H1 (cell line): ENCODE measurements at regions not wholly inside any gene's neighbourhood (a gene's known extent, or its start where the extent isn't known, plus 50 kb on each side); places are given as distances from the start of the nearest gene placed in this dataset.

Source experiments
- CTCF ChIA-PET: fragments of 300-600 bp; sonication (Branson Sonifier 250); formaldehyde crosslinking; loops from one replicate; lab custom pipeline; 2021; ENCODE audit not compliant: partially characterized antibody; lab: Charles Lee
- POLR2A ChIA-PET: fragments of 300-600 bp; sonication (Branson Sonifier 250); formaldehyde crosslinking; loops from one replicate; lab custom pipeline; 2021; ENCODE audit warnings: inconsistent platforms; ENCODE audit not compliant: partially characterized antibody; lab: Charles Lee
- DNase-seq, 2 experiments: peaks; one replicate each; pipeline versions ENCODE4 v3.0.0 to v3.0.0-alpha.2; 2010 to 2022; ENCODE audit warnings: low spot score in 2 of 2, low read depth in 1 of 2, mixed read lengths in 1 of 2
- FAIRE-seq: peaks from 2 replicates; lab custom pipeline; 2011; peaks lifted over from hg19 to GRCh38; lab: Jason Lieb, UNC
- H2AFZ ChIP-seq: 2 replicates; pipeline ENCODE4 v1.8.1; 2012; ENCODE audit warnings: low read length, inconsistent platforms
- H2AK5ac ChIP-seq: 2 replicates; pipeline ENCODE4 v1.6.1; 2013; ENCODE audit warnings: low read depth, low read length
- H2BK120ac ChIP-seq: replicated peaks from 2 replicates; pipeline ENCODE3; 2013; ENCODE audit warnings: low read depth, low read length, inconsistent platforms
- H2BK12ac ChIP-seq: 2 replicates; pipeline ENCODE4 v1.6.1; 2013; ENCODE audit warnings: low read depth, low read length
- H2BK15ac ChIP-seq: 2 replicates; pipeline ENCODE4 v1.6.1; 2013; ENCODE audit warnings: low read length
- H2BK20ac ChIP-seq: 2 replicates; pipeline ENCODE4 v1.6.1; 2013; ENCODE audit warnings: low read length
- H2BK5ac ChIP-seq: 2 replicates; pipeline ENCODE4 v1.6.1; 2013; ENCODE audit warnings: low read depth, low read length
- H3K14ac ChIP-seq: 2 replicates; pipeline ENCODE4 v1.6.1; 2013; ENCODE audit warnings: inconsistent platforms; ENCODE audit not compliant: insufficient read length
- H3K18ac ChIP-seq: 2 replicates; pipeline ENCODE4 v1.6.1; 2013; ENCODE audit warnings: low read length; ENCODE audit errors: extremely low read depth
- H3K23ac ChIP-seq: 2 replicates; pipeline ENCODE4 v1.6.1; 2013; ENCODE audit warnings: inconsistent platforms; ENCODE audit not compliant: insufficient read length
- H3K23me2 ChIP-seq: 2 replicates; pipeline ENCODE4 v1.6.1; 2013; ENCODE audit warnings: low read depth, low read length
- H3K27ac ChIP-seq: 2 replicates; pipeline ENCODE4 v1.6.1; 2011; ENCODE audit warnings: low read depth, low read length, inconsistent platforms
- H3K27me3 ChIP-seq, 4 experiments: replicated peaks in 1 of 4; 1 replicate in 1 of 4; 2 replicates in 3 of 4; pipeline versions ENCODE4 v1.6.1 to v1.8.1; 2011 to 2013; ENCODE audit warnings: low read length in 3 of 4, mild to moderate bottlenecking in 3 of 4, inconsistent platforms in 2 of 4, mixed read lengths in 2 of 4, moderate library complexity in 1 of 4; ENCODE audit not compliant: control insufficient read depth in 3 of 4, insufficient read depth in 3 of 4; ENCODE audit errors: extremely low read depth in 1 of 4
- H3K36me3 ChIP-seq, 4 experiments: 2 replicates each; pipeline versions ENCODE4 v1.6.1 to v1.8.1; 2011 to 2013; ENCODE audit warnings: mild to moderate bottlenecking in 4 of 4, low read length in 3 of 4, moderate library complexity in 2 of 4, control low read depth in 1 of 4, inconsistent platforms in 1 of 4; ENCODE audit not compliant: insufficient read depth in 4 of 4, control insufficient read depth in 2 of 4
- H3K4ac ChIP-seq: replicated peaks from 2 replicates; pipeline ENCODE3; 2013; ENCODE audit warnings: low read length, low read depth, mixed read lengths, inconsistent platforms; ENCODE audit not compliant: insufficient read length
- H3K4me1 ChIP-seq, 4 experiments: replicated peaks in 1 of 4; 1 replicate in 1 of 4; 2 replicates in 3 of 4; pipeline versions ENCODE4 v1.6.1 to v1.8.1; 2011 to 2013; ENCODE audit warnings: low read length in 3 of 4, inconsistent platforms in 2 of 4, mixed read lengths in 1 of 4; ENCODE audit not compliant: insufficient read depth in 4 of 4, control insufficient read depth in 3 of 4
- H3K4me2 ChIP-seq, 2 experiments: 2 replicates each; pipeline versions ENCODE4 v1.6.1 to v1.8.1; 2011 to 2013; ENCODE audit warnings: low read depth in 2 of 2, low read length in 2 of 2, control low read depth in 1 of 2, inconsistent platforms in 1 of 2, mild to moderate bottlenecking in 1 of 2; ENCODE audit not compliant: insufficient read depth in 1 of 2
- H3K4me3 ChIP-seq, 4 experiments: fragments of 200-600, 300-600 bp in 1 of 4; sonication (generic), shearing (Covaris generic), sonication (Bioruptor Twin) in 1 of 4; 2 replicates each; pipeline versions ENCODE4 v1.5.1 to v1.8.1; 2011 to 2016; ENCODE audit warnings: low read length in 4 of 4, low read depth in 3 of 4, control low read depth in 2 of 4, inconsistent platforms in 2 of 4, mild to moderate bottlenecking in 2 of 4, mixed read lengths in 1 of 4, moderate library complexity in 1 of 4; ENCODE audit not compliant: insufficient read depth in 2 of 4; ENCODE audit errors: extremely low read depth in 1 of 4
- H3K56ac ChIP-seq: replicated peaks from 2 replicates; pipeline ENCODE3; 2013; ENCODE audit warnings: low read depth, mild to moderate bottlenecking, mixed read lengths, low read length, inconsistent platforms; ENCODE audit not compliant: insufficient read length
- H3K79me1 ChIP-seq: 2 replicates; pipeline ENCODE4 v1.6.1; 2013; ENCODE audit warnings: low read depth, low read length, control low read depth
- H3K79me2 ChIP-seq, 2 experiments: 2 replicates each; pipeline versions ENCODE4 v1.6.1 to v1.8.1; 2012 to 2013; ENCODE audit warnings: low read length in 2 of 2, mild to moderate bottlenecking in 2 of 2, inconsistent platforms in 1 of 2; ENCODE audit not compliant: insufficient read depth in 2 of 2, control insufficient read depth in 1 of 2
- H3K9ac ChIP-seq, 4 experiments: replicated peaks in 1 of 4; 1 replicate in 1 of 4; 2 replicates in 3 of 4; pipeline versions ENCODE4 v1.6.1 to v1.8.1; 2011 to 2013; ENCODE audit warnings: low read depth in 3 of 4, low read length in 3 of 4, control low read depth in 2 of 4, mild to moderate bottlenecking in 2 of 4, moderate library complexity in 2 of 4, inconsistent platforms in 1 of 4; ENCODE audit errors: extremely low read depth in 1 of 4
- H3K9me3 ChIP-seq, 2 experiments: 2 replicates each; pipeline versions ENCODE4 v1.6.1 to v1.8.1; 2012 to 2013; ENCODE audit warnings: mild to moderate bottlenecking in 2 of 2, moderate library complexity in 2 of 2, control low read depth in 1 of 2, inconsistent platforms in 1 of 2, low read depth in 1 of 2, low read length in 1 of 2, mixed read lengths in 1 of 2; ENCODE audit not compliant: insufficient read depth in 2 of 2
- H4K20me1 ChIP-seq, 2 experiments: replicated peaks in 1 of 2; 2 replicates each; pipeline versions ENCODE3 to v1.8.1; 2011 to 2013; ENCODE audit warnings: inconsistent platforms in 2 of 2, low read length in 2 of 2, mild to moderate bottlenecking in 1 of 2; ENCODE audit not compliant: insufficient read depth in 2 of 2, control insufficient read depth in 1 of 2
- H4K5ac ChIP-seq: 2 replicates; pipeline ENCODE4 v1.6.1; 2013; ENCODE audit warnings: low read length, low read depth, mixed read lengths, inconsistent platforms; ENCODE audit not compliant: insufficient read length
- H4K8ac ChIP-seq: 2 replicates; pipeline ENCODE4 v1.8.0; 2013; ENCODE audit warnings: mild to moderate bottlenecking, moderate library complexity, low read length, inconsistent platforms; ENCODE audit not compliant: insufficient read depth; ENCODE audit errors: extremely low read depth
- H4K91ac ChIP-seq: replicated peaks from 2 replicates; pipeline ENCODE3; 2013; ENCODE audit warnings: low read length, mixed read lengths, inconsistent platforms; ENCODE audit not compliant: insufficient read length
- ATF3 ChIP-seq: IDR thresholded peaks from 2 replicates; pipeline ENCODE4 v1.6.1; 2011; ENCODE audit warnings: low read depth, mild to moderate bottlenecking, low read length; ENCODE audit not compliant: insufficient read depth
- BACH1 ChIP-seq: IDR thresholded peaks from 2 replicates; pipeline ENCODE4 v1.6.1; 2012; ENCODE audit warnings: low read length, improper control_type of control experiment
- BCL11A ChIP-seq, 2 experiments: IDR thresholded peaks; one replicate each; pipeline ENCODE4 v1.6.1; 2011; ENCODE audit warnings: low read depth in 2 of 2, low read length in 2 of 2, mild to moderate bottlenecking in 2 of 2
- CBX5 ChIP-seq: fragments of 300-800, 300-1000 bp; sonication (generic); IDR thresholded peaks from 2 replicates; pipeline ENCODE4 v1.7.1; 2016; ENCODE audit warnings: antibody characterized with exemption, low read length, low read depth
- EZH2 ChIP-seq: fragments of 200-600 bp; sonication (generic); IDR thresholded peaks from 2 replicates; pipeline ENCODE4 v1.7.1; 2012; ENCODE audit warnings: low read depth, mild to moderate bottlenecking, moderate library complexity, low read length, inconsistent platforms; ENCODE audit not compliant: severe bottlenecking
- HDAC2 ChIP-seq, 2 experiments: fragments of 300-600 bp in 1 of 2; sonication (generic) in 1 of 2; IDR thresholded peaks; 2 replicates each; pipeline ENCODE4 v1.6.1; 2011 to 2012; ENCODE audit warnings: low read depth in 2 of 2, low read length in 2 of 2, mild to moderate bottlenecking in 2 of 2, moderate library complexity in 2 of 2, borderline replicate concordance in 1 of 2, inconsistent platforms in 1 of 2
- MAX ChIP-seq: IDR thresholded peaks from 2 replicates; pipeline ENCODE4 v1.6.1; 2012; ENCODE audit warnings: inconsistent platforms
- RFX5 ChIP-seq: IDR thresholded peaks from 2 replicates; pipeline ENCODE4 v1.6.1; 2011; ENCODE audit warnings: low read depth, low read length, improper control_type of control experiment, borderline replicate concordance
- RNF2 ChIP-seq: fragments of 200-900, 300-1000 bp; sonication (generic); IDR thresholded peaks from 2 replicates; pipeline ENCODE4 v1.7.1; 2016; ENCODE audit warnings: borderline replicate concordance, low read depth, mild to moderate bottlenecking, antibody characterized with exemption, low read length; ENCODE audit not compliant: poor library complexity, severe bottlenecking; ENCODE audit errors: missing control alignments
- SP1 ChIP-seq: IDR thresholded peaks from 2 replicates; pipeline ENCODE4 v1.6.1; 2011; ENCODE audit warnings: low read depth, low read length
- USF2 ChIP-seq: IDR thresholded peaks from 2 replicates; pipeline ENCODE4 v1.6.1; 2011; ENCODE audit warnings: low read length, improper control_type of control experiment
- WGBS, 2 experiments: shearing (Covaris generic) in 1 of 2; methylation state at CpG; one replicate each; pipeline versions ENCODE4 v1.1.6 to v1.1.7; 2013 to 2015; ENCODE audit warnings: low lambda C conversion rate in 2 of 2, mixed read lengths in 2 of 2, inconsistent platforms in 1 of 2, low coverage in 1 of 2, missing lambda C conversion rate in 1 of 2; ENCODE audit not compliant: insufficient replicate concordance in 2 of 2, insufficient coverage in 1 of 2, insufficient read length in 1 of 2; ENCODE audit errors: extremely low coverage in 1 of 2, missing lambda C conversion rate in 1 of 2; 5-methylcytosine and 5-hydroxymethylcytosine counted together

GRCh38 chr1:234735916-234736315, 125.9 kb upstream of the IRF2BP2 start:
- Histone ChIP-seq H2BK5ac (no peak overlapping the region), H3K18ac (no peak overlapping the region), H3K9me3 (no peaks in the 10 kb centered on the region), H3K36me3 (no peaks in the 10 kb centered on the region), H3K23me2 (no peaks in the 10 kb centered on the region), H3K4ac (no peak overlapping the region), H3K4me3 (no peak overlapping the region), H3K27ac (no peak overlapping the region), H4K5ac (no peak overlapping the region), H3K56ac (no peak overlapping the region), H2BK20ac (no peak overlapping the region), H4K20me1 (no peaks in the 10 kb centered on the region), H3K79me1 (no peaks in the 10 kb centered on the region), H3K9ac (no peak overlapping the region), H2BK15ac (no peak overlapping the region), H2AK5ac (no peak overlapping the region), H2BK12ac (no peak overlapping the region; the same call in 1 of the 2 replicates), H3K14ac (no peak overlapping the region), H3K4me2 (no peak overlapping the region), H4K91ac (no peak overlapping the region), H3K79me2 (no peaks in the 10 kb centered on the region), H3K27me3 (0 out of 7 replicates have a peak, but pooled peaks cover 0 to 2% (median 0%) of the 10 kb centered on the region in 4 experiments), H3K4me1 (peaks cover 0 to 2% (median 0%) of the 10 kb centered on the region in 4 experiments; a peak in 2 of 7 replicates), H3K23ac (no peak overlapping the region), H4K8ac (no peak overlapping the region), H2BK120ac (no peak overlapping the region), H2AFZ (peak overlapping the region; percentile 70)
- ChIA-PET POLR2A (interaction anchor here (1.1 to 1.5 kb wide), 2 partner anchors 18 to 126 kb away, joined by 3 read pairs; partner anchors contain the start of gene IRF2BP2), CTCF (interaction anchor here (1.1 to 1.4 kb wide), 4 partner anchors 10 to 39 kb away, joined by 3 to 6 read pairs (median 4); no protein-coding TSS in a partner anchor)
- DNase-seq: no peak
- WGBS, 2 experiments: 97% methylated on average over 14 of the region's 14 CpGs; no CpG with 5 or more reads in 1 of the 2 experiments
- FAIRE-seq: no peak
- TF ChIP-seq RFX5 (no peak), BCL11A (IDR thresholded peaks at IDR 0.05; ENCODE audit: low read depth in 2 of 2, low read length in 2 of 2) (no peak), EZH2 (no peak), SP1 (no peak), MAX (no peak), USF2 (no peak), HDAC2 (IDR thresholded peaks at IDR 0.05; ENCODE audit: borderline replicate concordance in 1 of 2, low read depth in 2 of 2, low read length in 2 of 2) (no peak), BACH1 (no peak), CBX5 (no peak), RNF2 (no peak), ATF3 (no peak)
